ENCODE measurements at regions not wholly inside any gene's neighbourhood (a gene's known extent, or its start where the extent isn't known, plus 50 kb on each side); places are given as distances from the start of the nearest gene placed in this dataset.

- peak; percentile 6 for DNase-seq
- Mint-ChIP-seq H3K36me3 (ENCODE audit: insufficient read depth, unreplicated experiment) (peaks cover 4% of the 10 kb centered on the region), H3K4me3 (ENCODE audit: low read depth, unreplicated experiment) (no peak overlapping the region), H3K27me3 (ENCODE audit: unreplicated experiment) (peaks cover 95% of the 10 kb centered on the region), H3K9me3 (ENCODE audit: low read depth, unreplicated experiment) (no peaks in the 10 kb centered on the region), H3K4me1 (ENCODE audit: low read depth, unreplicated experiment) (no peaks in the 10 kb centered on the region), H3K27ac (ENCODE audit: unreplicated experiment) (no peak overlapping the region)
- CTCF ChIA-PET, result no interaction called here
- intact Hi-C loops (cut with micrococcal nuclease; ENCODE audit: unreplicated experiment), result no loop called here
- no TSS peak for BruUV-seq (replicated peaks)
- TF ChIP-seq CTCF (IDR thresholded peaks at IDR 0.05; ENCODE audit: unreplicated experiment), result no peak
Observed at GRCh38 chr3:10703875-10704274, 112.2 kb upstream of the SLC6A11 start.

- DNase-seq, result no peak
- H3K36me3 Mint-ChIP-seq (ENCODE audit: insufficient read depth, unreplicated experiment), result peaks cover 4% of the 10 kb centered on the region
Observed at GRCh38 chr3:10706156-10706739, 109.8 kb upstream of the SLC6A11 start.

GRCh38 chr3:10706740-10707399, 109.2 kb upstream of the SLC6A11 start:
- DNase-seq, result no peak
- Mint-ChIP-seq H3K36me3 (ENCODE audit: insufficient read depth, unreplicated experiment) (peaks cover 4% of the 10 kb centered on the region), H3K9me3 (ENCODE audit: low read depth, unreplicated experiment) (no peaks in the 10 kb centered on the region), H3K27me3 (ENCODE audit: unreplicated experiment) (peaks cover 94% of the 10 kb centered on the region), H3K4me1 (ENCODE audit: low read depth, unreplicated experiment) (no peaks in the 10 kb centered on the region), H3K27ac (ENCODE audit: unreplicated experiment) (no peak overlapping the region), H3K4me3 (ENCODE audit: low read depth, unreplicated experiment) (no peak overlapping the region)
- CTCF ChIA-PET, result no interaction called here
- no peak for TF ChIP-seq CTCF (IDR thresholded peaks at IDR 0.05; ENCODE audit: unreplicated experiment)
- intact Hi-C loops (cut with micrococcal nuclease; ENCODE audit: unreplicated experiment), result no loop called here
- BruUV-seq (replicated peaks), result no TSS peak

More at GRCh38 chr3:10706156-10706739, 109.8 kb upstream of the SLC6A11 start:
- Mint-ChIP-seq H3K4me3 (ENCODE audit: low read depth, unreplicated experiment) (no peak overlapping the region), H3K27me3 (ENCODE audit: unreplicated experiment) (peaks cover 95% of the 10 kb centered on the region), H3K27ac (ENCODE audit: unreplicated experiment) (no peak overlapping the region), H3K4me1 (ENCODE audit: low read depth, unreplicated experiment) (no peaks in the 10 kb centered on the region), H3K9me3 (ENCODE audit: low read depth, unreplicated experiment) (no peaks in the 10 kb centered on the region)
- CTCF ChIA-PET, result no interaction called here
- intact Hi-C loops (cut with micrococcal nuclease; ENCODE audit: unreplicated experiment), result no loop called here
- BruUV-seq (replicated peaks), result no TSS peak
- TF ChIP-seq CTCF (IDR thresholded peaks at IDR 0.05; ENCODE audit: unreplicated experiment), result no peak

- no peak for TF ChIP-seq CTCF (IDR thresholded peaks at IDR 0.05; ENCODE audit: unreplicated experiment)
- no peak overlapping the region for H3K4me3 Mint-ChIP-seq (ENCODE audit: low read depth, unreplicated experiment)
- intact Hi-C loops (cut with micrococcal nuclease; ENCODE audit: unreplicated experiment), result no loop called here
- H3K9me3 Mint-ChIP-seq (ENCODE audit: low read depth, unreplicated experiment), result no peaks in the 10 kb centered on the region
- CTCF ChIA-PET, result no interaction called here
- H3K27me3 Mint-ChIP-seq (ENCODE audit: unreplicated experiment), result peaks cover 94% of the 10 kb centered on the region
- peaks cover 4% of the 10 kb centered on the region for H3K36me3 Mint-ChIP-seq (ENCODE audit: insufficient read depth, unreplicated experiment)
- DNase-seq, result no peak
- BruUV-seq (replicated peaks), result no TSS peak
- H3K27ac Mint-ChIP-seq (ENCODE audit: unreplicated experiment), result no peak overlapping the region
- no peaks in the 10 kb centered on the region for H3K4me1 Mint-ChIP-seq (ENCODE audit: low read depth, unreplicated experiment)
Observed at GRCh38 chr3:10707400-10708215, 108.4 kb upstream of the SLC6A11 start.
